Peyer's patch (tissue), 4 donors: ENCODE measurements at regions not wholly inside any gene's neighbourhood (a gene's known extent, or its start where the extent isn't known, plus 50 kb on each side); places are given as distances from the start of the nearest gene placed in this dataset.

Source experiments
- CTCF ChIP-seq, 6 experiments: fragments of 450-650 bp in 4 of 6; fragments of 200-600 bp in 2 of 6; sonication (generic) in 1 of 6; IDR thresholded peaks; one replicate each; pipeline ENCODE4 v1.5.1; 2017 to 2019; ENCODE audit warnings: antibody characterized with exemption in 6 of 6, mild to moderate bottlenecking in 3 of 6, moderate library complexity in 1 of 6
- POLR2A ChIP-seq, 2 donors: fragments of 450-650 bp; IDR thresholded peaks; one replicate each; pipeline ENCODE4 v1.5.1; 2017; ENCODE audit warnings: antibody characterized with exemption in 2 of 2, mild to moderate bottlenecking in 2 of 2, moderate library complexity in 2 of 2

GRCh38 chr3:178203165-178203564, 333.1 kb upstream of the KCNMB2 start:
- TF ChIP-seq CTCF (IDR thresholded peaks at IDR 0.05) (no peak), POLR2A (IDR thresholded peaks at IDR 0.05) (no peak)
